CMK (cell line): ENCODE measurements at regions not wholly inside any gene's neighbourhood (a gene's known extent, or its start where the extent isn't known, plus 50 kb on each side); places are given as distances from the start of the nearest gene placed in this dataset.
"Not testable (repeated sequence)": the region's sequence is repeated elsewhere in the genome, so short reads cannot be mapped to it uniquely, and the experiment has no call there.

Experiments
- DNase-seq: peaks from one replicate; pipeline ENCODE4 v3.0.0-alpha.2; 2010; ENCODE audit warnings: low read depth

- DNase-seq: no peak
These were observed 109.1 kb downstream of the CRLF2 start for GRCh38 chrX:1103360-1103759.

GRCh38 chrX:1102786-1103185 lies 109.7 kb downstream of the CRLF2 start:
- no peak for DNase-seq

DNA sequence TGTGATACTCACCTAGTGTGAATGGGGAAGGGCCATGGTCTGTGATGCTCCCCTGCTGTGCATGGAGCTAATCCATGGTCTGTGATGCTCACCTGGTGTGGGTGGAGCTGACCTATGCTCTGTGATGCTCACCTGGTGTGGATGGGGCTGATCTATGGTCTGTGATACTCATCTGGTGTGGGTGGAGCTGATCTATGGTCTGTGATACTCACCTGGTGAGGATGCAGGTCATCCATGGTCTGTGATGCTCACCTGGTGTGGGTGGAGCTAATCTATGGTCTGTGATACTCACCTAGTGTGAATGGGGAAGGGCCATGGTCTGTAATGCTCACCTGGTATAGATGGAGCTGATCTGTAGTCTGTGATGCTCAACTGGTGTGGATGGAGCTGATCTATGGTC lies 110.2 kb downstream of the CRLF2 start:
- not testable (repeated sequence) for DNase-seq

DNA sequence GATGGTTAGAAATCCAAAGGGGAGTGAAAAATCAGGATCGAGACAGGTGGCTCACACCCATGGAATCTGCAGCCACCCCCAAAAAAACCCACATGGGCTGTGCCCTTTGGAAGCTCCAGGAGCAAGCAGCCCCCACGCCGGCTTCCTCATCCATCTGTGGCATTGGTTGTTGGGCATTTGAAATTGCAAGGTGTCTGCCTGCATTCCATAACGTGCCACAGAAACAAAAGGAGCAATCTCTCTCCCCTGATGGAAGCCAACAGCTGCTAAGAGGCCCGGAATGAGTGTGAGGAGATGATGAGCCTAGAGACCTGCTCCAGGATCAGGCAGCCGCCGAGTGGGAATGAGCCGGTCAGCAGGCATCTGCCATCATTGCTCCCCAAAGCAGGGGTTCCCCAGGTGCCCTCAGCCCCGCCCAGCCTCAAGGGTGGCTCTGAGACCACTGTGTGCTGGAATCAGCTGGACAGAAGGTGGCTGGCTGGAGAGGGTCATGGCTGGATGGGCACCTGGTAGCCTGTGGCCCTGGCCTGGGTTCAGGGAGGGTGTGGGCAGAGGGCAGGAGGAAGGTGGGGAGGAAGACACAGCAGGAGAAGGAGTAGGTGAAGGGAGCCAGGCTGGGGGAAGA lies 113.2 kb downstream of the CRLF2 start:
- DNase-seq: no peak

GRCh38 chrX:1097328-1097727 lies 115.1 kb downstream of the CRLF2 start:
- DNase-seq: no peak

GRCh38 chrX:1094566-1095333 lies 117.7 kb downstream of the CRLF2 start:
- DNase-seq: no peak

- no peak for DNase-seq
These were observed 118.6 kb downstream of the CRLF2 start for GRCh38 chrX:1093586-1094421.

- no peak for DNase-seq
These were observed 119.3 kb downstream of the CRLF2 start for GRCh38 chrX:1093121-1093520.

DNA sequence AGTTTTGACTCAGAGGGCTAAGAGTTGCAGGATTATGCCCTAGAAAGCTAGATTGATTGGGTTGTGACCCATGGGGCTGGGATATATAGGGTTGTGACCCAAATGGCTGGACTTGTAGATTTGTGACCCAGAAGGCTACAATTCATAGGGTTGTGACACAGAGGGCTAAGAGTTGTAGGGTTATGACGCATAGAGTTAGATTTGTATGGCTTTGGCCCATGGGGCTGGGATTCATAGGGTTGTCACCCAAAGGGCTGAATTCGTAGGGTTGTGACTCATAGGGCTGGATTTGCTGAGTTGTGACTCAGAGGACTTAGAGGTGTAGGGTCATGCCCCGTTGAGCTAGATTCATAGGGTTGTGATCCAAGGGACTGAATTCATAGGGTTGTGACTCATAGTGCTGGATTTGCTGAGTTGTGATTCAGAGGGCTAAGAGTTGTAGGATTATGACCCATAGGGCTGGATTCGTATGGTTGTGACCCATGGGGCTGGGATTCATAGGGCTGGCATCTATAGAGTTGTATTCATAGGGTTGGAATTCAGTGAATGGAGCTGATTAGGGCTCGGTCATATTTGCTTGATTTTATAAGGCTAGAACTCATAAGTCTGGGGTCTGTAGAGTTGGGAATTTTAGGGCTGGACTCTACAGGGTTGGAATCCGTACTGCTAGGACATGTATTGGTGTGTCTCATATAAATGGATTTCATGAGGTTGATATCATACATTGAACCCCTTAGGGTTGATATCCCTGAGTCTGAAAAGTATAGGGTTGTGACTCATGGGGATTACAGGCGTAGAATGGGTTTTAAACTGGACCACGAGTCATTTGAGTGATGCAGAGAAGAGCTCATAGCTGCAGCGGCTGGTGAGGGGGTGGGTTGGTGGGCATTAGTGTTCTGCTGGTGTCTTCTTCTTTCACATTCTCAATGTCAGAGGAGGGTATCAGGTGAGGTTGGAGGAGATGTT lies 125.7 kb downstream of the CRLF2 start:
- no peak for DNase-seq

DNA sequence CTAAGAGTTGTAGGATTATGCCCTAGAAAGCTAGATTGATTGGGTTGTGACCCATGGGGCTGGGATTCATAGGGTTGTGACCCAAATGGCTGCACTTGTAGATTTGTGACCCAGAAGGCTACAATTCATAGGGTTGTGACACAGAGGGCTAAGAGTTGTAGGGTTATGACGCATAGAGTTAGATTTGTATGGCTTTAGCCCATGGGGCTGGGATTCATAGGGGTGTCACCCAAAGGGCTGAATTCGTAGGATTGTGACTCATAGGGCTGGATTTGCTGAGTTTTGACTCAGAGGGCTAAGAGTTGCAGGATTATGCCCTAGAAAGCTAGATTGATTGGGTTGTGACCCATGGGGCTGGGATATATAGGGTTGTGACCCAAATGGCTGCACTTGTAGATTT lies 126.6 kb downstream of the CRLF2 start:
- not testable (repeated sequence) for DNase-seq

DNA sequence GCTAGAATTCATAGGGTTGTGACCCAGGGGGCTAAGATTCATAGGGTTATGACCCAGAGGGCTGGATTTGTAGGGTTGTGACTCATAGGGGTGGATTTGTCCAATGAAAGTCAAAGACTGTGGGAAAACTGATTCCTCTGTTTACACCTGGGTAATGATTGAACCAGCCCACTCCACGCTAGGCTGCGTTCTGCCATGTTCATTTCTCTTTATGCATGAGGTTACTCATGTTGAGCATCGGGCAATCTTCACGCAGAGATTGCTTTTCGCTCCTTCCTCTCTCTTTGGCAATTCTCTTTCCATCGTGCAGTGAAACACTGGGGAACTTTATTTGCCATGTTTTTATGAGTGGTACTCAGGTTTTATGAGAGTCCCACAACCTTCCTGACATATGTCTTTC lies 127.8 kb downstream of the CRLF2 start:
- no peak for DNase-seq

DNA sequence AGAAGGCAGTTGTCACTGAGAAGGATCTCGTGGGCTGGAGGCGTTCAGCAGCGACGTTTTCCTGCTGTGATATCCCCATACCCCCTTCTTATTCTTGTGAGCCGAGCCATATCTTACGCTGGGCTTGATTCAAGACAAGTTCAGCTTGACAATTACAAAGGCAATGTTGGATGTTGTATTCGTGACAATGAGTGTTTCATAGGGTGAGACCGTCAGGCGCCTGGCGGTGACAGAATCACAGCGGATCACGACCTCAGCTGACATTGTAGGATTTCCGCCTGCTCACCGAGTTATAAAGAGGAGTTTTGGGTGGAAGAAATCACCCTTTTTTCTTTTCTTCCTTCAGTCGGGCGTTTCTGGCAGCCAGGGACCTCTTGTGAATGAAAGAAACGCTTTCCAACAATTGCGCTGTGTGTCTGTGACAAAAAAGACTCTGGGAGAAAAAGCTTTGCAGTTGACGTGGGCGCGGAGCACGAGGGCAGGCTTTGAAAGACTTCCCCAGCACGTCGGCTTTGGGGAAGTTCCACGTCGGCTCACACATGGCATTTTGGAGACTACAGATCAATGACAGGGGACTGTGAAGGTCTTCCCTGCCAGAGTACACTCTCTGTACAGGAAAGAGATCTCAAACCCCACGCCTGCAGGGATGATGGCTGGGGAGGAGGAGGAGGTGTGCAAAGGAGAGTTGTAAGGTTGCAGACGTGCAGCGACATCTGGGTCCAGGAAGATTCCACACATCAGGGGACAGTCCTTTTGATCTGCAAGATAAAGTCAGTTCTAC lies 135.4 kb downstream of the CRLF2 start:
- no peak for DNase-seq

GRCh38 chrX:1075741-1076140 lies 136.7 kb downstream of the CRLF2 start:
- no peak for DNase-seq

DNA sequence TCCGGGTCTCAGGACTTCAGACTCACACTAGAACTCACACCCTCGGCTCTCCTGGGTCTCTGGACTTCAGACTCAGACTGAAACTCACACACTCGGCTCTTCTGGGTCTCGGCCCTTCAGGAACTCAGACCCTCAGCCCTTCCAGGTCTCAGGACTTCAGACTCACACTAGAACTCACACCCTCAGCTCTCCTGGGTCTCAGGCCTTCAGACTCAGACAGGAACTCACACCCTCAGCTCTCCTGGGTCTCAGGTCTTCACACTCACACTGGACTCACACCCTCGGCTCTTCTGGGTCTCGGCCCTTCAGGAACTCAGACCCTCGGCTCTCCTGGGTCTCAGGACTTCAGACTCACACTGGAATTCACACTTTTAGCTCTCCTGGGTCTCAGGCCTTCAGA lies 137.3 kb downstream of the CRLF2 start:
- no peak for DNase-seq

GRCh38 chrX:1074755-1075154 lies 137.7 kb downstream of the CRLF2 start:
- no peak for DNase-seq

DNA sequence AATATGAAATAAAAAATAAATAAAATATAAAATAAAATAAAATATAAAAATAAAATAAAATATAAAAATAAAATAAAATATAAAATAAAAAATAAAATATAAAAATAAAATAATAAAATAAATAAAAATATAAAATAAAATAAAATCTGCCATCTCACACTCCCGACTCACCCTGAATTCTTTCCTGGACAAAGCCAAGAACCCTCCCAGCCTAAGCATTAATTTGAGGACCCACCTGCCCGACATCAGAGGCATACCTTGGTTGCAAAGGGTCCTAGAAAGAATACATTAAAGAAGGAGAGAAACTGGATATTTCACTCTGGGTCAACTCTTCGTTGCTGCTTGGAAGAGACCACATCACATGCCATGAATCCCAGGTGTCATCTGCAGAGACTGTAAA lies 138.3 kb downstream of the CRLF2 start:
- no peak for DNase-seq

- DNase-seq: no peak
These were observed 139.6 kb downstream of the CRLF2 start for GRCh38 chrX:1072637-1073377.

GRCh38 chrX:1071351-1071750 lies 141.1 kb downstream of the CRLF2 start:
- no peak for DNase-seq

DNA sequence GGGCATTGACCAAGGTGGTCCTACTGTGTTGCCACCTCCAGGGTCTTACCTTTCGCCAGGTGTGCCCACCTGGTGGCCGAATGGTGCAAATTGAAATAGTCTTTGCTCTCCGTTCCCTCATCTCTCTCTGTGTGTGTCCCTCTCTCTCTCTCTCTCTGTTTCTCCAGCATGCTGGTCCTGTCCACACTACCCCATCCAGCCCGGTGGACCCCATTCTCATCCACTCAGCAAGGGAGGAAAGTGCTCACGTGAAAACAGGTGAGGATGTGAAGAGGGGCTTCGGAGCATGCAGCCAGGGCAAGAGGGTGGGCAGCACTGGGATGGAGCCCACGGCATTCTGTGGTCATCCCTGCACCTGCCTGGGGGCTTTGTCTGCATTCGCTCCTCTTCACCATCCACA lies 150.1 kb downstream of the CRLF2 start:
- DNase-seq: no peak

GRCh38 chrX:1060562-1060960 lies 151.9 kb downstream of the CRLF2 start:
- DNase-seq: no peak
